WTC11 (cell line): ENCODE measurements at regions not wholly inside any gene's neighbourhood (a gene's known extent, or its start where the extent isn't known, plus 50 kb on each side); places are given as distances from the start of the nearest gene placed in this dataset.

Experiments
- ATAC-seq: fragments of 200-7000 bp; cut with Tn5 transposase; 2 replicates; pipeline ENCODE4 v1.10.0; 2021; ENCODE audit warnings: mild to moderate bottlenecking, moderate library complexity
- CTCF ChIA-PET: fragments of 300-600 bp; sonication (Branson Sonifier 250); formaldehyde crosslinking; loops from one replicate; lab custom pipeline; 2021; ENCODE audit warnings: antibody characterized with exemption; lab: Charles Lee
- POLR2A ChIA-PET: fragments of 350-600 bp; sonication (Branson Sonifier 250); formaldehyde crosslinking; loops from one replicate; lab custom pipeline; 2021; ENCODE audit warnings: antibody characterized with exemption; lab: Charles Lee
- DNase-seq: peaks from one replicate; pipeline ENCODE4 v3.0.0; 2021; ENCODE audit warnings: low spot score
- H3K27ac Mint-ChIP-seq: 2 replicates; pipeline ENCODE4 v1.8.0; 2021; ENCODE audit warnings: mixed read lengths
- H3K27me3 Mint-ChIP-seq: 2 replicates; pipeline ENCODE4 v1.8.0; 2021; ENCODE audit warnings: low read depth, mild to moderate bottlenecking, moderate library complexity, mixed read lengths
- H3K36me3 Mint-ChIP-seq: 2 replicates; pipeline ENCODE4 v1.8.0; 2021; ENCODE audit warnings: mixed read lengths
- H3K4me1 Mint-ChIP-seq: 2 replicates; pipeline ENCODE4 v1.8.0; 2022; ENCODE audit warnings: mixed read lengths
- H3K4me3 Mint-ChIP-seq: 2 replicates; pipeline ENCODE4 v1.8.0; 2021; ENCODE audit warnings: mild to moderate bottlenecking, moderate library complexity, mixed read lengths
- H3K9me3 Mint-ChIP-seq: 2 replicates; pipeline ENCODE4 v1.8.0; 2021; ENCODE audit warnings: mixed read lengths
- ATF1 ChIP-seq: sonication (generic); formaldehyde crosslinking; IDR thresholded peaks from 2 replicates; pipeline ENCODE4 v1.8.1; 2023; ENCODE audit warnings: mild to moderate bottlenecking, moderate library complexity, missing genetic modification reagents
- ERG ChIP-seq: fragments of 250-450 bp; sonication (Bioruptor Pico); IDR thresholded peaks from 2 replicates; pipeline ENCODE4 v1.8.0; 2021; ENCODE audit warnings: mild to moderate bottlenecking
- ESRRA ChIP-seq: sonication (generic); formaldehyde crosslinking; IDR thresholded peaks from 2 replicates; pipeline ENCODE4 v1.8.1; 2022; ENCODE audit warnings: mild to moderate bottlenecking, missing genetic modification reagents, borderline replicate concordance
- FOXK1 ChIP-seq: sonication (generic); formaldehyde crosslinking; IDR thresholded peaks from 2 replicates; pipeline ENCODE4 v1.8.0; 2022; ENCODE audit warnings: mild to moderate bottlenecking, moderate library complexity, missing genetic modification reagents
- FOXP4 ChIP-seq: sonication (generic); formaldehyde crosslinking; IDR thresholded peaks from 2 replicates; pipeline ENCODE4 v1.8.0; 2022; ENCODE audit warnings: mild to moderate bottlenecking, missing genetic modification reagents
- GRHL2 ChIP-seq: fragments of 250-450 bp; sonication (Bioruptor Pico); IDR thresholded peaks from 2 replicates; pipeline ENCODE4 v1.8.0; 2022; ENCODE audit warnings: mild to moderate bottlenecking, moderate library complexity; ENCODE audit not compliant: insufficient replicate concordance, severe bottlenecking
- MLX ChIP-seq: sonication (generic); formaldehyde crosslinking; IDR thresholded peaks from 2 replicates; pipeline ENCODE4 v1.8.1; 2023; ENCODE audit warnings: mild to moderate bottlenecking, missing genetic modification reagents, moderate library complexity
- NFATC4 ChIP-seq: fragments of 250-450 bp; sonication (Bioruptor Pico); IDR thresholded peaks from 2 replicates; pipeline ENCODE4 v1.9.0; 2021; ENCODE audit warnings: mild to moderate bottlenecking
- NFE2L1 ChIP-seq: sonication (generic); formaldehyde crosslinking; IDR thresholded peaks from 2 replicates; pipeline ENCODE4 v1.8.1; 2023; ENCODE audit warnings: missing genetic modification reagents
- NR1H2 ChIP-seq: sonication (generic); formaldehyde crosslinking; IDR thresholded peaks from 2 replicates; pipeline ENCODE4 v1.9.0; 2021; ENCODE audit warnings: mild to moderate bottlenecking, moderate library complexity, missing genetic modification reagents
- OVOL2 ChIP-seq: fragments of 250-450 bp; sonication (Bioruptor Pico); IDR thresholded peaks from 2 replicates; pipeline ENCODE4 v1.9.0; 2021; ENCODE audit warnings: mild to moderate bottlenecking, borderline replicate concordance
- RELA ChIP-seq: sonication (generic); formaldehyde crosslinking; IDR thresholded peaks from 2 replicates; pipeline ENCODE4 v1.8.1; 2022; ENCODE audit warnings: missing genetic modification reagents, mild to moderate bottlenecking, borderline replicate concordance
- ZNF219 ChIP-seq: sonication (generic); formaldehyde crosslinking; IDR thresholded peaks from 2 replicates; pipeline ENCODE4 v1.8.0; 2023; ENCODE audit warnings: missing genetic modification reagents, mild to moderate bottlenecking, borderline replicate concordance
- ZNF232 ChIP-seq: sonication (generic); formaldehyde crosslinking; IDR thresholded peaks from 2 replicates; pipeline ENCODE4 v1.8.0; 2022; ENCODE audit warnings: mild to moderate bottlenecking, missing genetic modification reagents
- ZNF317 ChIP-seq: sonication (generic); formaldehyde crosslinking; IDR thresholded peaks from 2 replicates; pipeline ENCODE4 v1.8.1; 2023; ENCODE audit warnings: low read depth, mild to moderate bottlenecking, moderate library complexity, missing genetic modification reagents, borderline replicate concordance
- ZNF396 ChIP-seq: fragments of 250-450 bp; sonication (Bioruptor Pico); IDR thresholded peaks from 2 replicates; pipeline ENCODE4 v1.8.0; 2021; ENCODE audit warnings: mild to moderate bottlenecking, moderate library complexity, borderline replicate concordance
- TF ChIP-seq, protein P1 (sequence below): sonication (generic); formaldehyde crosslinking; IDR thresholded peaks from 2 replicates; pipeline ENCODE4 v1.8.1; 2023; ENCODE audit warnings: mild to moderate bottlenecking, missing genetic modification reagents, borderline replicate concordance

DNA sequence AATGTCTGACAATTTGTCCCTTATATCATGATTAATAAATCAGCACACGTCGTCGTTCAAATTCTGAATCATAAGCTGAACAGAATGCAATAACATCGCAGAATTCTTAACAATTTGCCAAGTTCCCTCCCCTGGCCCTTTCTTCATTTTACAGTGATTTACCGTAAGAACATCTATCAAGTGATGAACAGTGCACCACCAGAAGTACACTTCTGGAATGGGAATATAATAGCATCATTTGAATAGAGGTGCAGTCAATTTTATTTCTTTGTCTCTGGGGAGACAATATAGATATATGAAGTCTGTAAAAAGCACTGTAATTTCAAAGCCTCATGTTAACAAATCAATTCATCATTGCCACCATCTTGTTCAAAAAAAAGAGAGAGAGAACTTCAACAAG is 145.1 kb upstream of the SMLR1 start (continued):
- TF ChIP-seq ERG (no peak), RELA (no peak), NR1H2 (CRISPR knock-in tag) (no peak), ZNF396 (no peak), ZNF219 (CRISPR knock-in tag) (no peak)
- TF ChIP-seq, protein P1, sequence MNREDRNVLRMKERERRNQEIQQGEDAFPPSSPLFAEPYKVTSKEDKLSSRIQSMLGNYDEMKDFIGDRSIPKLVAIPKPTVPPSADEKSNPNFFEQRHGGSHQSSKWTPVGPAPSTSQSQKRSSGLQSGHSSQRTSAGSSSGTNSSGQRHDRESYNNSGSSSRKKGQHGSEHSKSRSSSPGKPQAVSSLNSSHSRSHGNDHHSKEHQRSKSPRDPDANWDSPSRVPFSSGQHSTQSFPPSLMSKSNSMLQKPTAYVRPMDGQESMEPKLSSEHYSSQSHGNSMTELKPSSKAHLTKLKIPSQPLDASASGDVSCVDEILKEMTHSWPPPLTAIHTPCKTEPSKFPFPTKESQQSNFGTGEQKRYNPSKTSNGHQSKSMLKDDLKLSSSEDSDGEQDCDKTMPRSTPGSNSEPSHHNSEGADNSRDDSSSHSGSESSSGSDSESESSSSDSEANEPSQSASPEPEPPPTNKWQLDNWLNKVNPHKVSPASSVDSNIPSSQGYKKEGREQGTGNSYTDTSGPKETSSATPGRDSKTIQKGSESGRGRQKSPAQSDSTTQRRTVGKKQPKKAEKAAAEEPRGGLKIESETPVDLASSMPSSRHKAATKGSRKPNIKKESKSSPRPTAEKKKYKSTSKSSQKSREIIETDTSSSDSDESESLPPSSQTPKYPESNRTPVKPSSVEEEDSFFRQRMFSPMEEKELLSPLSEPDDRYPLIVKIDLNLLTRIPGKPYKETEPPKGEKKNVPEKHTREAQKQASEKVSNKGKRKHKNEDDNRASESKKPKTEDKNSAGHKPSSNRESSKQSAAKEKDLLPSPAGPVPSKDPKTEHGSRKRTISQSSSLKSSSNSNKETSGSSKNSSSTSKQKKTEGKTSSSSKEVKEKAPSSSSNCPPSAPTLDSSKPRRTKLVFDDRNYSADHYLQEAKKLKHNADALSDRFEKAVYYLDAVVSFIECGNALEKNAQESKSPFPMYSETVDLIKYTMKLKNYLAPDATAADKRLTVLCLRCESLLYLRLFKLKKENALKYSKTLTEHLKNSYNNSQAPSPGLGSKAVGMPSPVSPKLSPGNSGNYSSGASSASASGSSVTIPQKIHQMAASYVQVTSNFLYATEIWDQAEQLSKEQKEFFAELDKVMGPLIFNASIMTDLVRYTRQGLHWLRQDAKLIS (CRISPR knock-in tag): no peak

DNA sequence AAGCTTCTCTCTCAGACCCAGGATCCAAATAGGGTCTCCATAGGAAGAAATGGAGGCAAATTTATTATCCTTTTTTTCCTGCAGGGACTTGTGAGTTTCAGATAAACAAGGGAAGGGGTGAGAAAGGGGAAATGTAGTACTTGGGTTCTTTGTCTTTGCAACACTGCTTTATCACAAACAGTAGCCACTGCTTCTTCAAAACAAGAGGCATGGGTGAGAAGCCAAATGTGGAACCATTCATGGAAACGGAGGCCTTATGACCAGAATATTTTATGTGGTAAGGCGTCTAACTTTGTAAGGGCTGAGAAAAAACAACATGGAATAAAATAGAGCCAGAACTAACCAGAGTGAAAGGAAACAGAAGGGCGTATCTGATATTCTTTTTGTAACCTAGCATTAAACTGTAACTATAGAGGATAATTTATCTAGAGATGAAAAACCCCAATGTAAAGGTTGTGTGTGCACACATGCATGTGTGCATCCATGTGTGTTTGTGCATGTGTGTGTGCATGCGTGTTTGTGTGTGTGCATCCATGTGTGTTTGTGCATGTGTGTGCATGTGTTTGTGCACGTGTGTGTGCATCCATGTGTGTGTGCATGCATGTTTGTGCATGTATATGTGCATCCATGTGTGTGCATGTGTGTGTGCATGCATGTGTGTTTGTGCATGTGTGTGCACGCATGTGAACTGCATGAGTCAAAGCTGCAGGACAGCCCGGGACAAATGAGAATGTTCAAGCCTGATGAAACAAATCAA is 143.3 kb upstream of the SMLR1 start:
- no peak overlapping the region for H3K27ac Mint-ChIP-seq
- CTCF ChIA-PET: interaction anchor here (1.1 kb wide), 1 partner anchor 14 kb away, joined by 3 read pairs; no protein-coding TSS in a partner anchor
- H3K36me3 Mint-ChIP-seq: no peaks in the 10 kb centered on the region
- 0 out of 2 replicates have a peak, but pooled peaks cover 2% of the 10 kb centered on the region for H3K4me1 Mint-ChIP-seq
- TF ChIP-seq ERG: no peak
- TF ChIP-seq FOXP4: no peak
- TF ChIP-seq FOXK1 (CRISPR knock-in tag): no peak
- TF ChIP-seq ZNF232 (CRISPR knock-in tag): no peak
- no peak for TF ChIP-seq ATF1 (CRISPR knock-in tag)
- TF ChIP-seq OVOL2 (CRISPR knock-in tag): no peak
- no peak for TF ChIP-seq NFE2L1 (CRISPR knock-in tag)
- TF ChIP-seq NFATC4 (CRISPR knock-in tag): no peak
- no peak for TF ChIP-seq MLX (CRISPR knock-in tag)
- no peak for TF ChIP-seq ZNF317 (CRISPR knock-in tag)
- TF ChIP-seq ESRRA (CRISPR knock-in tag): no peak
- TF ChIP-seq GRHL2 (CRISPR knock-in tag): no peak
- TF ChIP-seq, all 79 proteins: peak for 0
- DNase-seq (no peak), ATAC-seq (no peak)
- H3K9me3 Mint-ChIP-seq: peaks cover 4% of the 10 kb centered on the region
- no peaks in the 10 kb centered on the region for H3K27me3 Mint-ChIP-seq
- POLR2A ChIA-PET: no interaction called here
- H3K4me3 Mint-ChIP-seq: no peak overlapping the region
